VCaP (cell line): ENCODE measurements at regions not wholly inside any gene's neighbourhood (a gene's known extent, or its start where the extent isn't known, plus 50 kb on each side); places are given as distances from the start of the nearest gene placed in this dataset.

Experiments
- H3K27ac ChIP-seq: fragments of 450-650 bp; 2 replicates; pipeline ENCODE4 v1.5.1; 2017
- TF ChIP-seq, protein P1 (sequence below): fragments of 450-650 bp; conservative IDR thresholded peaks from 2 replicates; pipeline ENCODE4 v1.5.1; 2017; ENCODE audit warnings: mild to moderate bottlenecking, moderate library complexity

DNA sequence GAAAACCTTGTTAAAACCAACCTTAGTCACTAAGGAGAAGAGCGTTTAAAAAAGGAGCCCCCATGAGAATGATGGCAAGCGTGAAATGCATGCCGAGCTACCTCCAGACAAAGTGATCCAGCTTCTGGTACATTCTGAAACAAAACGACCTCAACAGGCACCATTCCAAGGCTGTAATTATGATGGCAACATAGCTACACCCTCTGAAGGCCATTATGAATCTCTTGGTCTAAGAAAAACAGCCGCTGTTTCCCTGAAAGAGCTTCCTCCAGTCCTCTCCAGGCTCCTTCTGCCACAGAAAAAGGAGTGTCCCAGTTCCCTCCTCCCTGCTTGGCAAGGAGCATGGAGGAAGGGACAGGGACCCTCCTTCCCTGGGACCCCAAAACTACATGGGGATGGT lies 50.0 kb upstream of the ABLIM1 start:
- no peak overlapping the region for H3K27ac ChIP-seq
- TF ChIP-seq, protein P1, sequence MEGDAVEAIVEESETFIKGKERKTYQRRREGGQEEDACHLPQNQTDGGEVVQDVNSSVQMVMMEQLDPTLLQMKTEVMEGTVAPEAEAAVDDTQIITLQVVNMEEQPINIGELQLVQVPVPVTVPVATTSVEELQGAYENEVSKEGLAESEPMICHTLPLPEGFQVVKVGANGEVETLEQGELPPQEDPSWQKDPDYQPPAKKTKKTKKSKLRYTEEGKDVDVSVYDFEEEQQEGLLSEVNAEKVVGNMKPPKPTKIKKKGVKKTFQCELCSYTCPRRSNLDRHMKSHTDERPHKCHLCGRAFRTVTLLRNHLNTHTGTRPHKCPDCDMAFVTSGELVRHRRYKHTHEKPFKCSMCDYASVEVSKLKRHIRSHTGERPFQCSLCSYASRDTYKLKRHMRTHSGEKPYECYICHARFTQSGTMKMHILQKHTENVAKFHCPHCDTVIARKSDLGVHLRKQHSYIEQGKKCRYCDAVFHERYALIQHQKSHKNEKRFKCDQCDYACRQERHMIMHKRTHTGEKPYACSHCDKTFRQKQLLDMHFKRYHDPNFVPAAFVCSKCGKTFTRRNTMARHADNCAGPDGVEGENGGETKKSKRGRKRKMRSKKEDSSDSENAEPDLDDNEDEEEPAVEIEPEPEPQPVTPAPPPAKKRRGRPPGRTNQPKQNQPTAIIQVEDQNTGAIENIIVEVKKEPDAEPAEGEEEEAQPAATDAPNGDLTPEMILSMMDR = no peak

DNA sequence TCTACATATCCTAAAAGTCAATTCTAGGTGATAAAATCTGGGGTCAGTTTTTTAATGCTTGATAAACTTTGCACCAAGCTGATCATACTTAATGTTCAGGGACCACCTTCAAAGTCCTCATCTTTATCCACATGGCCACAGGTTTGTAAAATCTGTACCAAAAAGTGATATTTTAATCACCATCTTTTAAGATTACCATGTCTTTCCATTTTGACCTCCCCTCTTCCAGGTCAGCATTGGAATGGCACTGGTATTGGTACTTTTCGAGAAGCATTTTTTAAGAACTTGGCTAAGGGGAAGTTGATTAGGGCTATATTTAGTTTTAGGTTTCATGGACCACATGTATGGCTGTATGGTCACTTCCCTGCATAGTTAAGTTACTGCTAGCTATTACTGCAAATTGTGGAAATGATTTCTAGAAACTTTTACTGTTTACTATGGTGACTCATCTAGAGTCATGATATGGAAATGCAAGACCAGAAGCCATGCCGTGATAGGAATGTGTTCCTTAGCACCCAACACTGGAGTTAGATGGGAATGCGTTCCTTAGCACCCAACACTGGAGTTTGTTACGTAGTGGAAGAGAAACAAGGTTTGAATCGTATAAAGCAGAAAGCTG lies 50.8 kb upstream of the ABLIM1 start:
- H3K27ac ChIP-seq = no peak overlapping the region
- TF ChIP-seq, protein P1 = no peak

DNA sequence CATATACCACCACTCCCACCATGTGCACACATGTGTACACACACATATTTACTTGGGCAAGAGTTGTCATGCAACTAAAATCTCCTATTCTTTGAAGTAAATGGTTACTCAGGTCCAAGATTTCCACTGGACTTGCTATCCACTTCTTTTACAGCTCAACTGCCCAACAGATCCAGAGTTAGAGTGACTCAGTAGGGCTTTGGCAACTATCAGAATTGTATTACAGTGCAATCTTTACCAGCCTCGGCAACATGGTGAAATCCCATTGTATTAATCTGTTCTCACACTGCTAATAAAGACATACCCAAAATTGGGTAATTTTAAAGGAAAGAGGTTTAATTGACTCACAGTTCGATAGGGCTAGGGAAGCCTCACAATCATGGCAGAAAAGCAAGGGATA lies 51.9 kb upstream of the ABLIM1 start:
- H3K27ac ChIP-seq = no peak overlapping the region
- TF ChIP-seq, protein P1 = no peak

DNA sequence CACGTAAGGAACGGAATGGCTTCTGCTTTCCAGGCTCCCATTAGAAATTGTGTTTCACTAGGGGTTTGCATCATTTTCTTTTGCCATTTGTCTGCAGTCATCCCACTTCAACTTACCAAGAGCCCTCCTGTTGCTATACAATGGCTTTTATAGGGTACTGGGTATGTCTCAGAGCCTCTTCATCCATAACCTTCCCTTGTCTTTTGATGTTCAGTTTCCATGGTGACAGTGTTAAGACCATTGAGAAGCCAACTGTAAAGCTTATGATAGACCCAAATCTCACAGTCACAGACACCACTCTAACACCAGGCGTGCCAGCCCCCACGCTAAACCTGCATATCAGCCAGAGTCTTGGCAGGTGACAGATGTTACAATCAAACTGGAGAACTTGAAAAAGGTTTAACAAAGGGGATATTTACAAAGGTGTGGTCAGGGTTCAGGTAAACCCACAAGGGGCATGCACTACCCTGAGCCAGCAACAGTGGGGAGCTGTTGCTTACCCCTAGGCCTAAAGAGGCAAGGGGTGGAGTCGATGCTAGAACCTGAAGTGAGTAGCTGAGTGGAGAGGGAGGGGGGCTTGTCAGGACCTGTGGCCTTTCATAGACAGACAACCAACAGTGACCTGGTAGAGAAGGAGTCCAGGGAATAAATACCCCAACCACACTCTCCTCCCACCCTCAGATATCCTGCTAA lies 53.2 kb upstream of the ABLIM1 start:
- H3K27ac ChIP-seq = no peak overlapping the region
- TF ChIP-seq, protein P1 = no peak

DNA sequence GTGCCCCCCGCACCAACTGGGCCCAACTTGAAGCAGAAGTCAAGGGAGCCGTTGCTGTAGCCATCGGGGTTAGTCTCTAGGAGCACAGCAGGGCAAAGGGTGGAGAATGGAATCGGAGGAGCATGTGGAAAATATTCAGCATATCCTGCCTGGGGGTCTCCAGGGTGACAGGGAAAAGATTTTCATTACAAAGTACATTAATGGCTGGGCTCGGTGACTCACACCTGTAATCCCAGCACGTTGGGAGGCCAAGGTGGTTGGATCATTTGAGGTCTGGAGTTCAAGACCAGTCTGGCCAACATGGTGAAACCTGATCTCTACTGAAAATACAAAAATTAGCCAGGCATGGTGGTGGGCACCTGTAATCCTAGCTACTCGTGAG lies 53.8 kb upstream of the ABLIM1 start:
- TF ChIP-seq, protein P1 = no peak
- no peak overlapping the region for H3K27ac ChIP-seq

DNA sequence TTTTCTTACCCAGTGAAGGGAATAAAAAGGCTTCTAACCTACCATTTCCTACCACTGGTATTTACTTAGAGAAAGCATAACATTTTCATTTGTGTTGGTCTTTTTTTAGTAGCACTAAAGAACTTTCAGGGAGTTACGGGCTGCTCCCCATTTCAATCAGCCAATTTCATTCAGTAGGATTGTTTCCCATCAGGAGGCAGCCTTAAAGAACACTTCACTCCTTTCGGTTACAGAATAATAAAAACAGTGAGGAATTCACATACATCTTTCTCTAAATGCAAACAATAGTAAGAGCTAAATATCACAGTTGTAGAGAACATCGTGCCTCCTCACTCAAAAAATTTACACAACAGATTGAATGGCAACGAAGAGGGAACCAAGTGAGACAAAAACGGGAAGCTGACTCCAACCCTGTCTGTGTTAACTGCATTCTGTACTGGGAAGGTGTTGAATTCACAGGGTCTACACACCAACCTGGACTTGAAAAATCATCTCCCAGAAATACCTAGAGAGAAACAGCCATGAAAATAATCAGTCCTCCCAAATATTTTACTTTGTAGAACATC lies 55.5 kb upstream of the ABLIM1 start:
- TF ChIP-seq, protein P1 = no peak
- H3K27ac ChIP-seq = no peak overlapping the region

DNA sequence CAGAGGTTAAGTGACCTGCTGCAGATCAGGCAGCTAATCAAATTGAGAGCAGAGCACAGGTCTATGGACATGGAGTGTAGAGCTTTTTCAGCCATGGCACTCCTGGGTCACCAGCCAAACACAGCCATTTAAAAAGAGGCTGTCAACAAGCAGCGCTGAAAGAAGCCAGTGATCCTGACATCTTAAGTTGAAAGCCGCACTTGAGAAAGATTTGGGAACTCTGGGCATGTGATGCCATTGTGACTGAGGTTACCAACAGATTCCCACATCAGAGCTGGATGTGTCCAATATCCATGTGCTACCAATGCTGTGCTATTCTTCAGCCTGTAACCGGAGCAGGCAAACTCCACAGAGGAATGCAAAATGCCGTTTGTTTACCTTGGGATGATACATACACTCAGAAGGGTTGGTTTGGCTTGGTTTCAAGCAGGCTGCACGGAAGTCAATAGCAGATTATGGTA lies 56.2 kb upstream of the ABLIM1 start:
- TF ChIP-seq, protein P1 = no peak
- no peak overlapping the region for H3K27ac ChIP-seq
